Endodermal cell (in vitro differentiated cells): ENCODE measurements at regions not wholly inside any gene's neighbourhood (a gene's known extent, or its start where the extent isn't known, plus 50 kb on each side); places are given as distances from the start of the nearest gene placed in this dataset.
"Not testable (repeated sequence)": the region's sequence is repeated elsewhere in the genome, so short reads cannot be mapped to it uniquely, and the experiment has no call there.

Source experiments
- DNase-seq: peaks from one replicate; pipeline ENCODE4 v3.0.0-alpha.2; 2017
- H3K27ac ChIP-seq: 2 replicates; pipeline ENCODE4 v1.5.1; 2013; ENCODE audit warnings: mild to moderate bottlenecking, low read depth, low read length, moderate library complexity
- H3K27me3 ChIP-seq: 2 replicates; pipeline ENCODE4 v1.6.1; 2013; ENCODE audit warnings: mild to moderate bottlenecking, low read length, moderate library complexity; ENCODE audit not compliant: insufficient read depth, control insufficient read depth, poor library complexity, severe bottlenecking
- H3K36me3 ChIP-seq: 2 replicates; pipeline ENCODE4 v1.7.0; 2013; ENCODE audit warnings: mild to moderate bottlenecking, low read length, moderate library complexity; ENCODE audit not compliant: control insufficient read depth, insufficient read depth
- H3K4me1 ChIP-seq: one replicate; pipeline ENCODE4 v1.7.0; 2013; ENCODE audit warnings: low read length; ENCODE audit not compliant: control insufficient read depth, insufficient read depth
- H3K4me3 ChIP-seq: 2 replicates; pipeline ENCODE4 v1.5.1; 2013; ENCODE audit warnings: mild to moderate bottlenecking, low read length, moderate library complexity
- H3K9ac ChIP-seq: 2 replicates; pipeline ENCODE4 v1.6.1; 2013; ENCODE audit warnings: mild to moderate bottlenecking, low read length, moderate library complexity; ENCODE audit not compliant: poor library complexity, severe bottlenecking; ENCODE audit errors: extremely low read depth
- H3K9me3 ChIP-seq: 2 replicates; pipeline ENCODE4 v1.6.1; 2013; ENCODE audit warnings: mild to moderate bottlenecking, low read length, moderate library complexity; ENCODE audit not compliant: control insufficient read depth
- H3K27ac Mint-ChIP-seq: 2 replicates; pipeline ENCODE4 v1.8.0; 2020; ENCODE audit warnings: mixed read lengths
- H3K27me3 Mint-ChIP-seq: 2 replicates; pipeline ENCODE4 v1.8.0; 2021; ENCODE audit warnings: mild to moderate bottlenecking, mixed read lengths; ENCODE audit not compliant: insufficient read depth
- H3K36me3 Mint-ChIP-seq: 2 replicates; pipeline ENCODE4 v1.8.0; 2020; ENCODE audit warnings: low read depth, mixed read lengths
- H3K4me1 Mint-ChIP-seq: 2 replicates; pipeline ENCODE4 v1.8.0; 2020; ENCODE audit warnings: mixed read lengths
- H3K4me3 Mint-ChIP-seq: 2 replicates; pipeline ENCODE4 v1.8.0; 2020; ENCODE audit warnings: mild to moderate bottlenecking, moderate library complexity, mixed read lengths
- H3K9me3 Mint-ChIP-seq: 2 replicates; pipeline ENCODE4 v1.8.0; 2020; ENCODE audit warnings: mild to moderate bottlenecking, mixed read lengths
- CTCF ChIP-seq: fragments of 200-600 bp; sonication (generic); conservative IDR thresholded peaks from 2 replicates; pipeline ENCODE4 v1.5.0; 2021; ENCODE audit warnings: antibody characterized with exemption, mild to moderate bottlenecking
- WGBS, 2 experiments: methylation state at CpG; one replicate each; pipeline versions ENCODE4 v1.1.5 to v1.1.7; 2013; ENCODE audit warnings: missing lambda C conversion rate in 2 of 2, mixed read lengths in 1 of 2; ENCODE audit not compliant: insufficient coverage in 1 of 2, insufficient read length in 1 of 2; 5-methylcytosine and 5-hydroxymethylcytosine counted together

GRCh38 chr6:27168108-27168507 is 79.4 kb upstream of the PRSS16 start:
- Histone ChIP-seq H3K36me3 (no peaks in the 10 kb centered on the region), H3K4me1 (no peaks in the 10 kb centered on the region), H3K27ac (no peak overlapping the region), H3K27me3 (no peaks in the 10 kb centered on the region), H3K9me3 (no peaks in the 10 kb centered on the region), H3K9ac (no peak overlapping the region), H3K4me3 (no peak overlapping the region)
- H3K27ac Mint-ChIP-seq, result no peak overlapping the region
- H3K9me3 Mint-ChIP-seq, result peaks cover 14% of the 10 kb centered on the region
- no peak overlapping the region for H3K4me3 Mint-ChIP-seq
- TF ChIP-seq CTCF, result no peak
- peaks cover 4% of the 10 kb centered on the region for H3K4me1 Mint-ChIP-seq
- DNase-seq, result no peak
- WGBS, 2 experiments, result 91 to 100% methylated on average over 2 of the region's 2 CpGs
- no peaks in the 10 kb centered on the region for H3K36me3 Mint-ChIP-seq
- H3K27me3 Mint-ChIP-seq, result no peaks in the 10 kb centered on the region

GRCh38 chr6:27168586-27169443 is 78.7 kb upstream of the PRSS16 start:
- H3K4me1 Mint-ChIP-seq, result peaks cover 4% of the 10 kb centered on the region
- no peaks in the 10 kb centered on the region for H3K27me3 Mint-ChIP-seq
- WGBS, 2 experiments, result 76 to 83% methylated on average over 5 of the region's 5 CpGs
- Histone ChIP-seq H3K4me3 (no peak overlapping the region), H3K27ac (no peak overlapping the region), H3K36me3 (no peaks in the 10 kb centered on the region), H3K9ac (no peak overlapping the region), H3K4me1 (no peaks in the 10 kb centered on the region), H3K9me3 (no peaks in the 10 kb centered on the region), H3K27me3 (no peaks in the 10 kb centered on the region)
- H3K9me3 Mint-ChIP-seq, result peaks cover 14% of the 10 kb centered on the region
- H3K27ac Mint-ChIP-seq, result no peak overlapping the region
- DNase-seq, result no peak
- H3K36me3 Mint-ChIP-seq, result no peaks in the 10 kb centered on the region
- no peak overlapping the region for H3K4me3 Mint-ChIP-seq
- TF ChIP-seq CTCF, result no peak

GRCh38 chr6:27172524-27173231 is 74.8 kb upstream of the PRSS16 start:
- H3K9me3 ChIP-seq, H3K36me3 ChIP-seq, H3K27ac ChIP-seq, H3K36me3 Mint-ChIP-seq, H3K4me1 Mint-ChIP-seq, DNase-seq, H3K27me3 ChIP-seq, H3K27ac Mint-ChIP-seq, H3K27me3 Mint-ChIP-seq, H3K4me3 ChIP-seq, H3K4me3 Mint-ChIP-seq, H3K9ac ChIP-seq, H3K4me1 ChIP-seq: not testable (repeated sequence)
- WGBS, 2 experiments, result 88 to 93% methylated on average over 9 to 18 of the region's 19 CpGs
- peaks cover 14% of the 10 kb centered on the region for H3K9me3 Mint-ChIP-seq

- H3K4me3 ChIP-seq, H3K27me3 Mint-ChIP-seq, H3K27me3 ChIP-seq, H3K4me3 Mint-ChIP-seq, H3K27ac Mint-ChIP-seq, DNase-seq, H3K36me3 Mint-ChIP-seq, H3K36me3 ChIP-seq, H3K27ac ChIP-seq, H3K9ac ChIP-seq, H3K4me1 ChIP-seq, H3K4me1 Mint-ChIP-seq, H3K9me3 ChIP-seq: not testable (repeated sequence)
- 89 to 100% methylated on average over 3 to 8 of the region's 8 CpGs for WGBS, 2 experiments
- peaks cover 14% of the 10 kb centered on the region for H3K9me3 Mint-ChIP-seq
Observed at GRCh38 chr6:27173232-27173601, 74.3 kb upstream of the PRSS16 start.
